ENCODE measurements at regions not wholly inside any gene's neighbourhood (a gene's known extent, or its start where the extent isn't known, plus 50 kb on each side); places are given as distances from the start of the nearest gene placed in this dataset.

DNA sequence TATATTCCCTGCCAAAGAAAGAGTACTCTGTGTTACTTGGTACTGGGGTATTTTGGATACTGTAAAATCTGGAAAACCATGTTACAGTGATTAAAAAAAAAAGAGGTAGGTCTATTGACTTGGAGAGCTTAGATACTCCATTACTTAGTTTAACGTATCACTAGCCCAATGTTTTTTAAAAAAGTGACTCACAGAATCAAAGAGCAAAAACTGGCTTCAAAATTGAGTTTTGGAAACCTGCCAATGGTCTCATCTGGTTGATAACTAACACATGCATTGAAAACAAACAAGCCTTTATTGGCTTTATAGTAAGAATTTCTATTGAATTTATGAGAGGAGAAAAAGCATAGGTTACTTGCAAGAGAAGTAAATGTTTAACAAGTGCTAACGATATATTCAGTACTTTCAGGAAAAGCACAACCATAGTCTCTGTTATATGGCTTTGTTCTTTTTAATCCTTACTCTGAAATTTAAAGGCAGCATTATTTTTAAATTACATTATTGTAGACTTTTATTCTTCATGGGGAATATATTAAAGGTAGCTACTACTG, 563.3 kb upstream of the SORCS1 start:
- no peak for DNase-seq
- intact Hi-C loops (cut with DNase I), result no loop called here

GRCh38 chr10:107718864-107719263, 554.4 kb upstream of the SORCS1 start:
- Histone ChIP-seq H3K27ac (no peak overlapping the region), H3K9me3 (no peaks in the 10 kb centered on the region), H3K27me3 (no peaks in the 10 kb centered on the region), H3K4me3 (no peak overlapping the region), H3K36me3 (no peaks in the 10 kb centered on the region), H3K4me1 (no peaks in the 10 kb centered on the region)
- ATAC-seq (no peak), DNase-seq (no peak)
- TF ChIP-seq POLR2A (IDR thresholded peaks at IDR 0.05), result no peak
- TF ChIP-seq CTCF (IDR thresholded peaks at IDR 0.05), result no peak
- 58 to 71% (median 63%) methylated on average over 4 of the region's 4 CpGs for WGBS, 4 donors
- intact Hi-C loops (cut with DNase I), result no loop called here

More for the DNA sequence above, 563.3 kb upstream of the SORCS1 start:
- H3K36me3 ChIP-seq, result no peaks in the 10 kb centered on the region
- no peak overlapping the region for H3K27ac ChIP-seq
- H3K27me3 ChIP-seq, result no peaks in the 10 kb centered on the region
- 50 to 63% (median 53%) methylated on average over 2 of the region's 2 CpGs for WGBS, 4 donors
- peaks cover 0 to 3% (median 0%) of the 10 kb centered on the region in 12 donors for H3K9me3 ChIP-seq
- H3K4me3 ChIP-seq, result no peak overlapping the region
- no peaks in the 10 kb centered on the region for H3K4me1 ChIP-seq
- no peak for ATAC-seq
- TF ChIP-seq POLR2A (IDR thresholded peaks at IDR 0.05) (no peak), CTCF (IDR thresholded peaks at IDR 0.05) (no peak)

DNA sequence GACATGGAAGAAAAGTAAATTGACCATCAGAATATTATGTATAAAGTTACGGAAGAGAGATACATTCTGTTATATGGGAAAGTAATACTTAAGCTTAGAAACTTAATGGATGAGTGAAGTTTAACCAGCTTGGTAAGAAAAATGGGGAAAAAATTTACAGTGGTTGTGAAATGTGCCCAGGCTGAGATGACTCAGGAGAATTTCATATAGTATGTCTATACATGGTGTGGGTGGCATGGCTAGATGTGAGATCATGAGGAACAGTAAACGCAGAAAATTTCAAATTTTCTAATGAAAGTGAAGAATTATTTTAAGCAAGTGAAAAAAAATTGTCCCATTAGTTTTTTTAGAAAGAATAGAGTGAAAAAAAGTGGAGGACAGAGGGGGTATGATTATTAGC, 552.5 kb upstream of the SORCS1 start:
- WGBS, 4 donors, result 81 to 91% (median 87%) methylated on average over 2 of the region's 2 CpGs

DNA sequence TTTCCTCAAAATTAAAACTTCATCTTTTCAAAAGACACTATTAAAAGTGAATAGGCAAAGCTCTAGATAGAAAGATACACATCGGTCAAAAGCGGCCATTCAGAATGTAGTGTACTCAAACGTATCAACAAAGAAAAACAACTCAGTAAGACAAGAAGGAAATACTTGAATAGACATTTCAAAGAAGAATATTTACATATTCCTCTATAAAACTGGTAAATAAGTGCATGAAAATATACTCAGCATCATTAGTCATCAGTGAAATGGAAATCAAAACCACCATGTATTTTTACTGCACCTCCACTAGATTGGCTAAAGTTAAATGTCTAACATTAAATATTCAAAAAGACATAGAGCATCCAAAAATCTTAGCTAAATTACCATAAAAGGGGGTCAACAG, 551.1 kb upstream of the SORCS1 start:
- intact Hi-C loops (cut with DNase I), result no loop called here
- Histone ChIP-seq H3K4me3 (no peak overlapping the region), H3K36me3 (no peaks in the 10 kb centered on the region), H3K9me3 (no peaks in the 10 kb centered on the region), H3K4me1 (no peaks in the 10 kb centered on the region), H3K27me3 (no peaks in the 10 kb centered on the region), H3K27ac (no peak overlapping the region)
- DNase-seq (no peak), ATAC-seq (no peak)
- WGBS, 4 donors, result 82 to 89% (median 86%) methylated on average over 3 of the region's 3 CpGs
- TF ChIP-seq POLR2A (IDR thresholded peaks at IDR 0.05) (no peak), CTCF (IDR thresholded peaks at IDR 0.05) (no peak)

More for the DNA sequence above, 552.5 kb upstream of the SORCS1 start:
- Histone ChIP-seq H3K27me3 (no peaks in the 10 kb centered on the region), H3K4me1 (no peaks in the 10 kb centered on the region), H3K36me3 (no peaks in the 10 kb centered on the region), H3K27ac (no peak overlapping the region), H3K9me3 (no peaks in the 10 kb centered on the region), H3K4me3 (no peak overlapping the region)
- intact Hi-C loops (cut with DNase I), result no loop called here
- TF ChIP-seq POLR2A (IDR thresholded peaks at IDR 0.05) (no peak), CTCF (IDR thresholded peaks at IDR 0.05) (no peak)
- DNase-seq (no peak), ATAC-seq (no peak)

Measured in heart left ventricle (tissue), 16 donors.